GM21723 (cell line): ENCODE measurements at regions not wholly inside any gene's neighbourhood (a gene's known extent, or its start where the extent isn't known, plus 50 kb on each side); places are given as distances from the start of the nearest gene placed in this dataset.

Source experiments
- ATAC-seq: cut with Tn5 transposase; IDR thresholded peaks from one replicate; pipeline ENCODE4 v1.9.1; 2021; ENCODE audit warnings: mild to moderate bottlenecking, moderate library complexity; ENCODE audit not compliant: unreplicated experiment

GRCh38 chr3:177946497-177946896 is 589.7 kb upstream of the KCNMB2 start:
- no peak for ATAC-seq

- no peak for ATAC-seq
Measured at GRCh38 chr3:177946936-177947335, 589.3 kb upstream of the KCNMB2 start.

- ATAC-seq, result no peak
Measured at GRCh38 chr3:177947901-177948300, 588.3 kb upstream of the KCNMB2 start.

GRCh38 chr3:177948716-177949425 is 587.4 kb upstream of the KCNMB2 start:
- no peak for ATAC-seq

- no peak for ATAC-seq
Measured at GRCh38 chr3:177959188-177959587, 577.0 kb upstream of the KCNMB2 start.

GRCh38 chr3:177960014-177960413 is 576.2 kb upstream of the KCNMB2 start:
- ATAC-seq, result no peak

GRCh38 chr3:177960722-177961121 is 575.5 kb upstream of the KCNMB2 start:
- no peak for ATAC-seq

- ATAC-seq, result no peak
Measured at GRCh38 chr3:177961784-177962183, 574.5 kb upstream of the KCNMB2 start.

- ATAC-seq, result no peak
Measured at GRCh38 chr3:177966493-177966892, 569.7 kb upstream of the KCNMB2 start.

- ATAC-seq, result no peak
Measured at GRCh38 chr3:177968891-177969290, 567.3 kb upstream of the KCNMB2 start.

- ATAC-seq, result no peak
Measured at GRCh38 chr3:177973241-177973840, 562.9 kb upstream of the KCNMB2 start.

- ATAC-seq, result no peak
Measured at GRCh38 chr3:177976241-177976640, 560.0 kb upstream of the KCNMB2 start.

- no peak for ATAC-seq
Measured at GRCh38 chr3:177976866-177977265, 559.4 kb upstream of the KCNMB2 start.

- no peak for ATAC-seq
Measured at GRCh38 chr3:177977381-177978158, 558.7 kb upstream of the KCNMB2 start.

- no peak for ATAC-seq
Measured at GRCh38 chr3:177978946-177979345, 557.3 kb upstream of the KCNMB2 start.

- no peak for ATAC-seq
Measured at GRCh38 chr3:177979703-177980102, 556.5 kb upstream of the KCNMB2 start.

- no peak for ATAC-seq
Measured at GRCh38 chr3:177981576-177981975, 554.7 kb upstream of the KCNMB2 start.

- ATAC-seq, result no peak
Measured at GRCh38 chr3:177982034-177982433, 554.2 kb upstream of the KCNMB2 start.

- ATAC-seq, result no peak
Measured at GRCh38 chr3:177983320-177983719, 552.9 kb upstream of the KCNMB2 start.

GRCh38 chr3:177992993-177993970 is 543.0 kb upstream of the KCNMB2 start:
- ATAC-seq, result no peak

- ATAC-seq, result no peak
Measured at GRCh38 chr3:177994976-177995375, 541.3 kb upstream of the KCNMB2 start.
